ENCODE measurements at regions not wholly inside any gene's neighbourhood (a gene's known extent, or its start where the extent isn't known, plus 50 kb on each side); places are given as distances from the start of the nearest gene placed in this dataset.
A peak's percentile ranks its signal among the peaks of the same experiment; 100 is the strongest.
"Not testable (repeated sequence)": the region's sequence is repeated elsewhere in the genome, so short reads cannot be mapped to it uniquely, and the experiment has no call there.

DNA sequence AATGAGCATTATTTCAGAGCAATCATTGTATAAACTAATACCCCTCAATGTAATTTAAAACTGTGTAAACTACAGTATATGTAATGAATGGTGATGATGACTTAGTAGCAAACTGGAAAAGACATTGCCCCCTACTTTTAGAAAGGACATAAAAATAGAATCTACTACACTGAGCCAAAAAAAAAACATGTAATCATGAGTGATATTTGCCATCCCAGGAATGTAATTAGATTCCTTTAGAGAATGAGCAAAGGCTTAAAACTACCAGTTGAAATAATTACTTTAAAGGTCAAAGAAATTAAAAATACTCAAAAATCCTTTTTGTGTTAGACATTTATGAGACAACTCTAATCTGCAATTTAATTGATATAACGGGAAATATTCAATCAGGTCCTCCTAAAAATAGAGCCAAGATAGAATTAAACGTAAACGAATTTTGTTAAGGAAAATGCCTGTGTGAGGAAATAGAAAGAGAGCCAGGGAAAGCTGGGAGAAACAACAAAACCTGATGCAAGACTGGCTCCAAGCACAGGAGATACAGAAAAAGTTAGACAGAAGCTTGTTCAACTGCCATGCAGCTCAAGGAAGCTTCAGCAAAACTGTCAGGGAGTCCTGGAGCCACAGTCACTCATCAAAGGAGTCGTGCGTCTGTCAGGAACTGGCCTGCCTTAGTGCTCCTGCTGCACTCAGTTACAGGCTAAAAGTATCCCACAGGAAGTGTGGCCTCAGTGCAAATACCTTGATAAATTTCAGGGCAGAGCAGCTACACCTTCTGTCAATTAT is 655.7 kb upstream of the INTU start:
- peak in 1 of 3 donors; percentile 47 for DNase-seq

DNA sequence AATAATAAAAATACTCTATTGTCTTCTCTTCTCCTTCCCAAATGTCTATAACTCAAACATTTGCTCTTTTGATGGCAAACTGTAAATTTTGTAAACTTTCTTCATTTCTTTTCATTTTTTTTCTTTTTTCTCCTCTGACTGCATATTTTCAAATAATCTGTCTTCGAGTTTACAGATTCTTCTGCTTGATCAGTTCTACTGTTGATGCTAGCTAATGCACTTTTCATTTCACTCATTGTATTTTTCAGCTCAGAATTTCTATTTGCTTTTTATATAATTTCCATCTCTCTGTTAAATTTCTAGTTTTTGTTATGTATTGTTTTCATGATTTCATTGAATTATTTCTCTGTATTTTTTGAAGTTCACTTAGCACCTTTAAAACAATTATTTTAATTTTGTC is 646.8 kb upstream of the INTU start:
- DNase-seq = no peak

DNA sequence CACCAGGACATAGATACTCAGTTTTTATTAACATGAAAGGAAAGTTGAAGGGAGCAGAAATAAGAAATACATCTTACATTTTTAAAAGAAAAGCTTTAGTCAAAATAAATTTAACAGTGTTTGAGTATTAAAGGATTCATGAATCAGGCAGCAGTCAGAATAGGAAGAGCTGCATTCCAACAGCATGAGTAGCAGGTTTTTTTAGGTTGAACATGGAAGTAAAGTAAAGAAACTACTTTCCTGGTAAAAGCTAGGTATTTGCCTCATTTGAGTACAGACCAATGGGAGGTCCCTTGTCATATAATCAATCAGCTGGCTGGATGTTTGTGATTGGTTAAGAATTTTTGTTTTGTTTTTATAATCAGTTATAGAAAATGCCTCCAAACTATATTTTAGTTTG is 645.9 kb upstream of the INTU start:
- DNase-seq = peak in 1 of 3 donors; percentile 33

- DNase-seq = no peak
Measured at GRCh38 chr4:126991965-126992364, 640.8 kb upstream of the INTU start.

DNA sequence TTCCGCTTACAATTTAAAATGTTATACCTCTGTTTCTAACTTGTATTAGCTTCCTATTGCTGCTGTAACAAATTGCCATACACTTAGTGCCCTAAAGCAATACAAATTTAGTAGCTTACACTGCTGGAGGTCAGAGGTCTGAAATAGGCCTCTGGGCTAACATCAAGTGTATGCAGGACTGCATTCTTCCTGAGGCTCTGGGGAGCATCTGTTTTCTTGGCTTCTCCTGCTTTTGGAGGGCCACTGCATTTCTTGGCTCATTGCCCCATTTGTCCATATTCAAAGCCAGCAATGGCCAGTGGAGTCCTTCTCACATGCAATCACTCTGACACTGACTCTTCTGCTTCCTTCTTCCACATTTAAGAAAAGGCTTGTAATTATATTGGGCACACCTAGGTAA is 639.8 kb upstream of the INTU start:
- no peak for DNase-seq

DNA sequence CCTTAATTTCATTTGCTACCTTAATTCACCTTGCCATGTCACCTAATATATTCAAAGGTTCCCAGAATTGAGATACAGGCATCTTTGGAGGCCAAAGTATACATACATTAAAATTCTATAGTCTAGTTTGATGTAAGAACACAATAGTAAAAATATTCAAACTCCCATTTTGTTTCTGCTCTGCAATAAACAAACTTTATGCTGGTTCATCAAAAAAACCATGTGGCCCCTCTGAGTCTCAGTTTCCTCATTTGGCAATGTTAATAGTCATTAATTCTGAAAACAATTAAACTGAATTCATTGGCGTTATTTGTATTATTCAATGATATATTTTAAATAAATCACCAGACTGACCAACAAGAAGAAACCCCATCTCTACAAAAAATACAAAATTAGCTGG is 639.4 kb upstream of the INTU start:
- DNase-seq = no peak

DNA sequence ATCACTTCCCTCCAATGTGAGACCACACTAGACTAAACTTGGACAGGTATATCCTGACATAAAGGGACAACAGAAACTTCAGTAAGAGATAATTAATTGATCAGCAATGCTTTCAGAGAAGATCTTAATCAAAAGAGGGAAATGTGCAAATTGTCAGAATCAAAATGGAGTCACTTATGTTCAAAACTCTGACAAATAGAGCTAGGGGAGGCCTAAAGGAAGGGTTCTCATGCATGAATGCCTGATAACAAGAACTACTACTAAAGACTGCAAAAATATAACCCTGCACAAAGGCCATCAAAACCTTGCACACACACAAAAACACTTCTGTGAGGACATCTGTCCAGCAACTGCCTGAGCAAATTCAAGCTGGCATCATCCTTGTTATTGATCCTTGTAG is 637.5 kb upstream of the INTU start:
- DNase-seq = no peak

DNA sequence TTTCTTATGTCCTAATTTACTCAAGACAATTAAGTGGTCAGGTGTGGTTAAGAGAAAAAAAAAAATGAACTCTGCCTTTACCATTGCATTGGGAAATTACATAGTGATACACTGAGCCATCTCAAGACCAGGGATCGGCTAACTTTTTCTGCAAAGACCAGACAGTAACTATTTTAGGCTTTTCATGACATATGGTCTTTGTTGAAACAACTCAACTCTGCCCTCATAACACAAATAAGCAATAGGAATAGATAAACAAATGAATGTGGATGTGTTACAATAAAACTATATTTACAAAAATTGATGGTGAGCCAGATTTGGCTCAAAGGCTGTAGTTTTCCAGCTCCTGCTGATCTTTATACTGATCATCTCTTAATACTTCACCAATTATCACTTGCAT is 632.6 kb upstream of the INTU start:
- DNase-seq = no peak

GRCh38 chr4:127000846-127001245 is 631.9 kb upstream of the INTU start:
- no peak for DNase-seq

- DNase-seq = no peak
Measured at GRCh38 chr4:127001933-127002332, 630.8 kb upstream of the INTU start.

DNA sequence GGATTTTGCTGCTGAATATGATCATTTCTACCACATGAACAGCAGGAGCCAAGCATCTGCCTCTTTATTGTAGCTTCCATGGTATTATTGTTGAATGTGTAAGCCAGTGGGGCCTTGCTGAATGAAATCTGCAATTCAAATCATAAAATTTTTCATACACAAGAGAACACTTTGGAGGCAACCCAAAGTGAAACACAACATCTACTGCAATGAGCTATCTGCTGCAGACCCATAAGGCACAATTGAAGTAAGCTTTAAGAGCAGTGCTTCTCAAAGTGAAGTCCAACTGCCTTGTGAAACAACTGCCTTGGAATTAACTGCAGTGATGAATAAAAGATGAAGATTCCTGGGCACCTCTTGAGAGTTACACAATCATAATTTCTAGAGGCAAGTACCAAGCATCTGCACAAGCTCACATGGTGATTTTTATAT is 626.3 kb upstream of the INTU start:
- peak; percentile 73 to 94 (median 82) for DNase-seq

GRCh38 chr4:127007305-127007704 is 625.5 kb upstream of the INTU start:
- peak in 2 of 3 donors; percentile 18 to 62 for DNase-seq

GRCh38 chr4:127012549-127012948 is 620.2 kb upstream of the INTU start:
- peak in 1 of 3 donors; percentile 58 for DNase-seq

DNA sequence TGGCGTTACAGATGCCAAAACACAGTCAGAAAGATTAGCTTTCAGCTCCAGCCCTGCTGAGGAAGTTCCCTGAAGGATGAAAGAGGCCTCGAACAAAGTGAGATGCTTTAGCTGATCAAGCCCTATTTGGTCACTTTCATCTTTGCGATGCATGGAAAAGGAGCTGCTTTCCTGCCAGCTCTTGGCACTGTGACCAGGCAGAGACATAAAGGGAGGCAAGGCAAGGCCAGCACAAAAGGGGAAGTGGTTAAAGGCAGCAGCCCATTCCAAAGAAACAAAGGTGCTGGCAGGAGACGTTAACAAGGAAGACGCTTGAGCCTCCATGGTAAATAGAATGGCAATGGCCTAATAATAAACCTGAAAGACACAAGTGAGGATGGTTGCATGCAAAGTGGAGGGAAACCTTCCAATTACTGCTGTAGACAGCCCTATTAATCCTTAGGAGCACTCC is 617.1 kb upstream of the INTU start:
- DNase-seq = peak in 1 of 3 donors; percentile 22

GRCh38 chr4:127018381-127018780 is 614.4 kb upstream of the INTU start:
- peak; percentile 20 to 70 (median 27) for DNase-seq

- DNase-seq = not testable (repeated sequence)
Measured at GRCh38 chr4:127020831-127021230, 611.9 kb upstream of the INTU start.

DNA sequence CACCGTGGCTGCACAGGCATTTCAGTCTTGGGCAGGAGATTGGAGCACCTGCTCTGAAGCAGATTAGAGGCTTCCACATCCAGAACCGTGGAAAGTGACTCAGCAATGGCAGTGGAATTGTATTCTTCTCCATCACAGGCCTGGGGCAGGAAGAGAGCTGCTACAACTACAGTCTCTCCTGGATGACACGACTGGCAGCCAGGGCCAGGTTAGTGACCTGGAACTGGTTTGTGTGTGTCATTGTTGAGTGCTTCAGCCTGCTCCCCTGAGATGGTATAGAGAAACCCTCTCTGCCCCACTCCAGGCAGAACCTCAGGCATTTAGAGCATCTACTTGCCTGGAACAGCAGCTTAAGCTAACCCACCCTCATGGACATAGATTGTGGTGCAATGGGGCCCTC is 596.5 kb upstream of the INTU start:
- DNase-seq = no peak

- no peak for DNase-seq
Measured at GRCh38 chr4:127045861-127046260, 586.9 kb upstream of the INTU start.

- DNase-seq = no peak
Measured at GRCh38 chr4:127047930-127048329, 584.8 kb upstream of the INTU start.

GRCh38 chr4:127048376-127049044 is 584.2 kb upstream of the INTU start:
- DNase-seq = no peak

GRCh38 chr4:127049526-127049925 is 583.2 kb upstream of the INTU start:
- DNase-seq = no peak

DNA sequence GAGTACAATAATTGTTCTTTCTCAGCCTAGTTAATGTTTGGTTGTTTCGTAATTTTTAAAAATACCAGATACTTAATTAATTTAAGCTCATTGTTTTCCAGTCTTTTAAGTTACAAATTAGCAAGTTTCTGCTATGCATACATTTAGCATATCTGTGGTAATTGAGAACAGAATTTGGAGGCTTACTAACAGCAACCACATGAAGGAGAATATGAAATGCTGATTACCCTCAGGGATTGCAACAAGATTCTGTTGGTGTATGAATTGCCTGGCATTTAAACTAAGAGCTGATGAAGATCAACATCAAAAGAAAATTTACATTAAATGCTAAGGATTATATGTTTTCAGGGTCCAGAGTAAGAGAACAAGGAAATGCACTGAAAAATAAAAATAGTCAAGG is 580.0 kb upstream of the INTU start:
- no peak for DNase-seq

GRCh38 chr4:127055357-127055756 is 577.4 kb upstream of the INTU start:
- no peak for DNase-seq

Data from muscle of back (tissue), 3 donors.